GM23338 (cell line): ENCODE measurements at regions not wholly inside any gene's neighbourhood (a gene's known extent, or its start where the extent isn't known, plus 50 kb on each side); places are given as distances from the start of the nearest gene placed in this dataset.
A peak's percentile ranks its signal among the peaks of the same experiment; 100 is the strongest.

Experiments
- ATAC-seq: fragments of 200-7000 bp; cut with Tn5 transposase; 3 replicates; pipeline ENCODE4 v1.9.1; 2020
- DNase-seq: peaks from one replicate; pipeline ENCODE4 v3.0.0-alpha.2; 2015; ENCODE audit warnings: low spot score
- H2AFZ ChIP-seq: fragments of 200-600 bp; sonication (generic); 2 replicates; pipeline ENCODE4 v1.8.0; 2016; ENCODE audit warnings: antibody characterized with exemption, mild to moderate bottlenecking, moderate library complexity
- H3F3A ChIP-seq: fragments of 200-600 bp; sonication (generic); replicated peaks from 2 replicates; pipeline ENCODE4 v1.8.0; 2017; ENCODE audit warnings: antibody characterized with exemption, mixed run types, low read depth
- H3K27ac ChIP-seq: fragments of 200-600 bp; sonication (generic); 2 replicates; pipeline ENCODE4 v1.6.1; 2016; ENCODE audit warnings: low read depth
- H3K27me3 ChIP-seq: fragments of 200-600 bp; sonication (generic); 2 replicates; pipeline ENCODE4 v1.8.0; 2016; ENCODE audit warnings: mild to moderate bottlenecking, mixed run types, moderate library complexity; ENCODE audit not compliant: insufficient read depth
- H3K36me3 ChIP-seq: fragments of 200-600 bp; sonication (generic); 2 replicates; pipeline ENCODE4 v1.8.0; 2016; ENCODE audit warnings: mild to moderate bottlenecking; ENCODE audit not compliant: insufficient read depth
- H3K4me1 ChIP-seq: fragments of 200-600 bp; sonication (generic); 2 replicates; pipeline ENCODE4 v1.8.0; 2016; ENCODE audit warnings: mild to moderate bottlenecking, moderate library complexity; ENCODE audit not compliant: insufficient read depth
- H3K4me2 ChIP-seq: fragments of 200-600 bp; sonication (generic); 2 replicates; pipeline ENCODE4 v1.7.1; 2017; ENCODE audit warnings: mixed run types
- H3K4me3 ChIP-seq: fragments of 200-600 bp; sonication (generic); 2 replicates; pipeline ENCODE4 v1.6.1; 2016; ENCODE audit warnings: mixed run types
- H3K79me2 ChIP-seq: fragments of 200-600 bp; sonication (generic); replicated peaks from 2 replicates; pipeline ENCODE4 v1.8.0; 2017; ENCODE audit warnings: mild to moderate bottlenecking; ENCODE audit not compliant: insufficient read depth
- H3K9me2 ChIP-seq: fragments of 200-600 bp; sonication (generic); 2 replicates; pipeline ENCODE4 v1.8.0; 2017; ENCODE audit not compliant: insufficient read depth
- H4K20me1 ChIP-seq: fragments of 200-600 bp; sonication (generic); replicated peaks from 2 replicates; pipeline ENCODE4 v1.8.0; 2017; ENCODE audit warnings: mild to moderate bottlenecking; ENCODE audit not compliant: insufficient read depth
- H3K27ac Mint-ChIP-seq: 2 replicates; pipeline ENCODE4 v1.8.0; 2020; ENCODE audit warnings: inconsistent platforms, mild to moderate bottlenecking, moderate library complexity, mixed read lengths
- H3K27me3 Mint-ChIP-seq: 3 replicates; pipeline ENCODE4 v1.8.0; 2022; ENCODE audit warnings: low read depth, mild to moderate bottlenecking, moderate library complexity, mixed read lengths, inconsistent platforms; ENCODE audit not compliant: insufficient read depth, poor library complexity
- H3K36me3 Mint-ChIP-seq: 3 replicates; pipeline ENCODE4 v1.8.0; 2021; ENCODE audit warnings: low read depth, mild to moderate bottlenecking, inconsistent platforms, moderate library complexity, mixed read lengths
- H3K4me1 Mint-ChIP-seq: 3 replicates; pipeline ENCODE4 v1.8.0; 2020; ENCODE audit warnings: mild to moderate bottlenecking, inconsistent platforms, mixed read lengths
- H3K4me3 Mint-ChIP-seq: 3 replicates; pipeline ENCODE4 v1.8.0; 2021; ENCODE audit warnings: moderate library complexity, mild to moderate bottlenecking, inconsistent platforms, mixed read lengths
- H3K9me3 Mint-ChIP-seq: 3 replicates; pipeline ENCODE4 v1.8.0; 2020; ENCODE audit warnings: moderate library complexity, mild to moderate bottlenecking, inconsistent platforms, mixed read lengths
- EZH2 ChIP-seq: fragments of 200-600 bp; sonication (generic); IDR thresholded peaks from one replicate; pipeline ENCODE4 v1.8.0; 2017; ENCODE audit warnings: antibody characterized with exemption, mild to moderate bottlenecking, low read depth; ENCODE audit not compliant: unreplicated experiment
- EZH2phosphoT487 ChIP-seq: fragments of 200-600 bp; sonication (generic); IDR thresholded peaks from one replicate; pipeline ENCODE4 v1.8.1; 2018; ENCODE audit warnings: antibody characterized with exemption; ENCODE audit not compliant: unreplicated experiment
- JUNB ChIP-seq: IDR thresholded peaks from one replicate; pipeline ENCODE4 v1.6.1; 2016; ENCODE audit warnings: antibody characterized with exemption; ENCODE audit not compliant: unreplicated experiment
- POLR2AphosphoS5 ChIP-seq: IDR thresholded peaks from 2 replicates; pipeline ENCODE4 v1.6.1; 2016; ENCODE audit warnings: antibody characterized with exemption, low read depth
- STAT1 ChIP-seq: IDR thresholded peaks from one replicate; pipeline ENCODE4 v1.6.1; 2016; ENCODE audit warnings: antibody characterized with exemption; ENCODE audit not compliant: unreplicated experiment
- ZNF462 ChIP-seq: fragments of 250-450 bp; sonication (Bioruptor Pico); IDR thresholded peaks from 2 replicates; pipeline ENCODE4 v1.5.0; 2020; ENCODE audit warnings: mild to moderate bottlenecking, moderate library complexity

GRCh38 chr4:183393446-183393845 lies 51.0 kb upstream of the CDKN2AIP start:
- DNase-seq (no peak), ATAC-seq (no peak)
- H3F3A ChIP-seq: no peaks in the 10 kb centered on the region
- H3K4me2 ChIP-seq: no peak overlapping the region
- Mint-ChIP-seq H3K36me3 (no peaks in the 10 kb centered on the region), H3K27me3 (peaks cover 9% of the 10 kb centered on the region), H3K27ac (no peak overlapping the region), H3K4me3 (no peak overlapping the region), H3K4me1 (peaks cover 10% of the 10 kb centered on the region), H3K9me3 (no peaks in the 10 kb centered on the region)
- TF ChIP-seq POLR2AphosphoS5 (no peak), EZH2phosphoT487 (no peak), JUNB (no peak), ZNF462 (no peak), EZH2 (no peak), STAT1 (no peak)
- peaks cover 11% of the 10 kb centered on the region for H3K27me3 ChIP-seq
- H2AFZ ChIP-seq: no peak overlapping the region
- H3K4me3 ChIP-seq: no peak overlapping the region
- H4K20me1 ChIP-seq: no peaks in the 10 kb centered on the region
- no peaks in the 10 kb centered on the region for H3K36me3 ChIP-seq
- no peaks in the 10 kb centered on the region for H3K79me2 ChIP-seq
- H3K4me1 ChIP-seq: no peaks in the 10 kb centered on the region
- no peaks in the 10 kb centered on the region for H3K9me2 ChIP-seq
- H3K27ac ChIP-seq: no peak overlapping the region

GRCh38 chr4:183394166-183394951 lies 50.1 kb upstream of the CDKN2AIP start:
- DNase-seq: no peak
- Histone ChIP-seq H3K36me3 (no peaks in the 10 kb centered on the region), H4K20me1 (no peaks in the 10 kb centered on the region), H3K79me2 (no peaks in the 10 kb centered on the region), H3K27ac (no peak overlapping the region), H3K27me3 (peaks cover 11% of the 10 kb centered on the region), H3F3A (no peaks in the 10 kb centered on the region), H3K4me3 (no peak overlapping the region), H3K4me2 (no peak overlapping the region), H3K9me2 (no peaks in the 10 kb centered on the region), H3K4me1 (no peaks in the 10 kb centered on the region), H2AFZ (peak overlapping the region; percentile 52)
- no peak overlapping the region for H3K4me3 Mint-ChIP-seq
- H3K27me3 Mint-ChIP-seq: peaks cover 9% of the 10 kb centered on the region
- H3K4me1 Mint-ChIP-seq: peaks cover 10% of the 10 kb centered on the region
- H3K9me3 Mint-ChIP-seq: no peaks in the 10 kb centered on the region
- ATAC-seq: no peak
- no peak overlapping the region for H3K27ac Mint-ChIP-seq
- H3K36me3 Mint-ChIP-seq: no peaks in the 10 kb centered on the region
- TF ChIP-seq EZH2: no peak
- no peak for TF ChIP-seq ZNF462
